ENCODE measurements at regions not wholly inside any gene's neighbourhood (a gene's known extent, or its start where the extent isn't known, plus 50 kb on each side); places are given as distances from the start of the nearest gene placed in this dataset.
"Not testable (repeated sequence)": the region's sequence is repeated elsewhere in the genome, so short reads cannot be mapped to it uniquely, and the experiment has no call there.

GRCh38 chr5:106818552-106818951 lies 852.2 kb downstream of the EFNA5 start:
- no peak for DNase-seq (ENCODE audit: low spot score)

GRCh38 chr5:106814961-106815360 lies 855.8 kb downstream of the EFNA5 start:
- no peak for DNase-seq (ENCODE audit: low spot score)

DNA sequence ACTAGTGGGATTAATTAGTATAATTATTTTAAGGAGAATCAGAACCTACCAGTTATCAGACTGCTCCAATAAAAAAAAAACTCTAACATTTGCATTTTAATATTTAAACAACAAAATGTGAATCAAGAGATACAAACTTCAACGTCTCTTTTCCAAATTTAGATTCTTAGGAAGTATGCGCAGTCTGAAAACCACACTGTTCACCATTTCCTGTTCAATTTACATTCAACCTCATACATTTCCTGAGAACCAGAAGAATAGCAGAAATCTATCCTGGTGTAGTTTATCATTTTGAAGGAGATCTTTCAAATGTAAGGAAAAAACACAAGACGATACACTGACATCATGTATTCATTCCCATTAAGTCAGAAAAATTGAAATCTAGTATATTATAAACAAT lies 869.2 kb downstream of the EFNA5 start:
- no peak for DNase-seq (ENCODE audit: low spot score)

- DNase-seq (ENCODE audit: low spot score): peak; percentile 20
These were observed 872.7 kb downstream of the EFNA5 start for GRCh38 chr5:106797996-106798395.

- DNase-seq (ENCODE audit: low spot score): no peak
These were observed 874.7 kb downstream of the EFNA5 start for GRCh38 chr5:106796081-106796480.

DNA sequence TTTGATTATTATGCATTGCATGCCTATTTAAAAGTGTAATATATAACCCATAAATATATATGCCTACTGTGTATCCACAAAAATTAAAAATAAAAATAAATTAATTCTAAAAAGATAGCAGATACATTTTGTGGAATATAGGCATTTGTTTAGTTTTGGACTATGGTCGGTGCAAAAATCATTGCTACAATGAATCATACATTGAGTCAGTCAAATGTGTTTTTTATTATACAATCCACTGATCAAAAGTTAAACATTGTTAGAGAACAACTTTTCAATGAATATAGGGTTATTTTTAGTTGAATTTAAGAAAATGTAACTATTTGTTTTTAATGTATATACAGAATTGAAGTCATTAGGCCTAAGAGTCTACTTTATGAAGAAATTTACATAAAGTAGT lies 885.9 kb downstream of the EFNA5 start:
- no peak for DNase-seq (ENCODE audit: low spot score)

GRCh38 chr5:106780355-106780754 lies 890.4 kb downstream of the EFNA5 start:
- DNase-seq (ENCODE audit: low spot score): no peak

- DNase-seq (ENCODE audit: low spot score): not testable (repeated sequence)
These were observed 894.2 kb downstream of the EFNA5 start for GRCh38 chr5:106776515-106776914.

DNA sequence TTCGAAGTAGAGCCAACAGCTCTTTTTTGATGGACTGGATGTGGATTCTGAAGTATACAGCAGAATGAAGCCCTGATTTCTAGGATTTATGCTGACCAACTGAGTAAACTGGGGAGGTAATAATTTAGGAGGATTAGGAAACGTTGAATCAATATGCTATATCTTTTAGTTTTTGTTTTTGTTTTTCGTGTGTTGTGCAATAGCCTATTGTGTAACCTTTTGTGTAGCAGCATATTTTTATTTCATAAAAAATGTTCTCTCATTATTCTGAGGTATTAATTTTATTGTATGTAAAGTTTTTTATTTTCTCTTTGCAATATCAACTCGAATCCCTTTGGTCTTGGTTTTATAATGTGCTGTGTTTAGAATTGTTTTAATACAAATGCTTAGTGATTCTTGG lies 902.3 kb downstream of the EFNA5 start:
- no peak for DNase-seq (ENCODE audit: low spot score)

GRCh38 chr5:106766916-106767315 lies 903.8 kb downstream of the EFNA5 start:
- DNase-seq (ENCODE audit: low spot score): no peak

DNA sequence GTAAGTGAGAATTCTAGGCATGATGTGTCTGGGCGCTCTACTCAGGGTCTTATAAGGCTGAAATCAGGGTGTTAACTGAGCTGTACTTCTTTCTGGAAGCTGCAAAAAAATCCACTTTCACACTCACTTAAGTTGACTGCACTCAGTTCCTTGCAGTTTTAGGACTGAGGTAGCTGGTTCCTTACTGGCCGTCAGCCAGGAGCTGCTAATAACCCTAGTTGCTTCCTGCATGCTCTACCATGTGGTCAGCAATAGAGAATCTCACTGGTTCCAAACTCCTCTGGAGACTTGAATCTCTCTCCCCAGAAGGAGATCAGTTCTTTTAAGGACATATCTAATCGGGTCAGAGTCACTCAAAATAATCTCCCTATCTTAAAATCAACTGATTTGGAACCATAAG lies 911.2 kb downstream of the EFNA5 start:
- DNase-seq (ENCODE audit: low spot score): no peak

DNA sequence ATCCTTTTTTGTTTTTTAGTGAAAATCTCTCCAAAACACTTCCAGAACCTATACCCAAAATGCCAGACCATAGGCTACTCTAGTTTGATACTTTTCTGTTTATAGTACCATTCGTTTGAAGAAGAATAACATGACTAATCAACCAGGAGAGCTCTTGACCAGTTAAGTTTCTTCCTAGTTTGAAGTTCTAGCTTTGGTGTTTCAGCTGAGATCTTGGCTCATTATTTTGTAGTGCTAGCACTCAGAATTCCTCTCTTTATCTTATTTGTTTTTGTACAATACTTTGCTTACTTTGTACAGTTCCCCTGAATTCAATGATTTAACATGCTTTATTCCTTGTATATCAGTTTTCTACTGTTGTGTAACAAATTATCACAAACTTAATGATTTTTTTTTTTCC lies 911.6 kb downstream of the EFNA5 start:
- no peak for DNase-seq (ENCODE audit: low spot score)

- DNase-seq (ENCODE audit: low spot score): no peak
These were observed 913.1 kb downstream of the EFNA5 start for GRCh38 chr5:106757672-106758071.

DNA sequence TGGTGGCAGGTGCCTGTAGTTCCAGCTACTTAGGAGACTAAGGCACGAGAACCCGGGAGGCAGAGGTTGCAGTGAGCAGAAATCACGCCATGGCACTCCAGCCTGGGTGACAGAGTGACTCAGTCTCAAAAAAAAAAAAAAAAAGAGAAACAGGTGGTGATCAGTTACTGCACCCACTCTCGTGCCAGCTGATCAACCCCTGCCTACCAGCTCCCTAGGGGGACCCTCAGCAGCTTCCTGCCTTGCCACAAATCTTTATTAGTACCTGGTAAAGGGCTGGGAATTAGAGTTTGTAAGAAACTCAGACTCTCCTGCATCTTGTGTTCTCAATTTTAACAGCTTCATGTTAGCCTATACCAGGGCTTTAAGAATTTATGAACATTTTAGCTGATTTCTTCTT lies 914.9 kb downstream of the EFNA5 start:
- DNase-seq (ENCODE audit: low spot score): no peak

DNA sequence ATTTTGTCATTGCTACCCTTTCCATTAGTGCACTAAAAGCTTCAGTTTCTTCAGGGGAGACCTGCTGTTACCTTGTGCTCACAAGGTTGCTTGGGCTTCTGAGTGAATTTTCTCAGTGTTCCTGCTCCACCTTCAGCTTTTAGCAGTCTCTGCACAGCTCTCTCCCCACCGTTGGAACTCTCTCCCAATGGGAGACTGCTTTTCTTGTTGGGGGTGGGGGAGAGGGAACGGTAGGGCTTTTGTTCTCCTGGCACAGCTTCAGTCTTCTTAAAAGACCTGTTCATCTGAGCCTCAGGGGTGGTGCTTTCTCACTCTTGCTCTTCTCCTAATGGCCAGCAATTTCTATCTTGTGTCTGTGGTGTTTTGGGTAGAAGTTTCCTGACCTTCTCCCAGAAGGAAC lies 915.7 kb downstream of the EFNA5 start:
- DNase-seq (ENCODE audit: low spot score): peak; percentile 24

DNA sequence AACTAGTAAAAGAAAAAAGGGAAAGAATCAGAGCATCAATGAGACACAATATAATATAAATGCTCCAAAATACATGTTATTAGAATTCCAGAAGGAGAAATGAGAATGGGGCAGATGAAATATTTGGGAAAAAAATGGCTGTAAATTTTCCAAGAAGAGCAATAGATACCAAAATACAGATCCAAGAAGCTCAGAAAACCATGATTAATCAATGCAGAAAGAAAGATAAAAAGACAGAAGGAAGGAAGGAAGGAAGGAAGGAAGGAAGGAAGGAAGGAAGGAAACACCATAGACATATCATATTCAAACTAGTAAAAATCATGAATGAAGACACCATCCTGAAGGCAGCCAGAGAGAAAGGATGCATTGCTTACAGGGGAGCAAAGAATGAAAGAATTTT lies 920.9 kb downstream of the EFNA5 start:
- DNase-seq (ENCODE audit: low spot score): no peak

- no peak for DNase-seq (ENCODE audit: low spot score)
These were observed 931.6 kb downstream of the EFNA5 start for GRCh38 chr5:106739127-106739526.

- DNase-seq (ENCODE audit: low spot score): no peak
These were observed 933.6 kb downstream of the EFNA5 start for GRCh38 chr5:106737111-106737510.

GRCh38 chr5:106732624-106733023 lies 938.1 kb downstream of the EFNA5 start:
- no peak for DNase-seq (ENCODE audit: low spot score)

DNA sequence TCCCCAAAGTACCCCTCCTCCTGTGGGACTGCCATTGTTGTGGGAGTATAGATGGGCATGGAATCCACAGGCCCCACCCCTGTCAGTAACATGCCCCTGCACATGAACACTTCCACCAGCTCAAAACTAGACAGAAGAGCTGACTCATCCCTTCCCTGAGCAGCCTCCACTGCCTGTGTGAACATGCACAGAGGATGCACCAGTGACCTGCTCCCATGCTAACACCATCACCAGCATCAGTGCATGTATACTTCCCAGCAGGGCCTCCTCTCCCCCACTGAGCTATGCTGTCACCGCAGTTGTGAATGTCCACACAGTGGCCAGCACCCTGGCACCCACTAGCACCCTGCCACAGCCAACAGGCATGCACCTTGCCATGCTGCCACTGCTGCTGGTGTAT lies 939.8 kb downstream of the EFNA5 start:
- no peak for DNase-seq (ENCODE audit: low spot score)

GRCh38 chr5:106730506-106730905 lies 940.2 kb downstream of the EFNA5 start:
- no peak for DNase-seq (ENCODE audit: low spot score)

GRCh38 chr5:106728208-106728607 lies 942.5 kb downstream of the EFNA5 start:
- no peak for DNase-seq (ENCODE audit: low spot score)

GRCh38 chr5:106727071-106727470 lies 943.7 kb downstream of the EFNA5 start:
- DNase-seq (ENCODE audit: low spot score): no peak

GRCh38 chr5:106720367-106720766 lies 950.4 kb downstream of the EFNA5 start:
- DNase-seq (ENCODE audit: low spot score): no peak

DNA sequence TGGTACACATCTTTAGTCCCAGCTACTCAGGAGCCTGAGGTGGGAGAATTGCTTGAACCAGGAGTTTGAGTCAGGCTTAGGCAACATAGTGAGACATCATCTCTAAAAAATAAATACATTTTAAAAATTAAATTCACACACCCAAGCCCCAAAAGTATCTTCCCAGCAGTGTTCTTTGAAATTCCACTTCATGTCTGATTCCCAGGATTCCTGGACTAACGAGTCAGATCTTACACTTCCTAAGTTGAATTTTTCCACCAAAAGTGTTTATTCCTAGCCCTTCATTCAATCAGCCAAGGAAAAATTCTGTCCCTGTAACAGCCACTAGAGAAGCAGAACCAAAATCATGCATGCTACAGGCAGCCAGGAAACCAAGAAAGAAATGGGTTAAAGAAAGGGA lies 970.9 kb downstream of the EFNA5 start:
- DNase-seq (ENCODE audit: low spot score): no peak
